Right cardiac atrium (tissue), 5 donors: ENCODE measurements at regions not wholly inside any gene's neighbourhood (a gene's known extent, or its start where the extent isn't known, plus 50 kb on each side); places are given as distances from the start of the nearest gene placed in this dataset.

Experiments
- ATAC-seq, 2 donors: fragments of 200-7000 bp; cut with Tn5 transposase; one replicate each; pipeline versions ENCODE4 v1.8.0 to v1.9.1; 2020; ENCODE audit warnings: moderate library complexity in 2 of 2, mild to moderate bottlenecking in 1 of 2
- DNase-seq, 3 donors: peaks; one replicate each; pipeline ENCODE4 v3.0.0-alpha.2; 2020
- H3K27ac ChIP-seq: one replicate; pipeline ENCODE4 v1.5.1; 2013; ENCODE audit warnings: mild to moderate bottlenecking, low read length, control low read depth, moderate library complexity
- H3K27me3 ChIP-seq: one replicate; pipeline ENCODE4 v1.6.1; 2013; ENCODE audit not compliant: control insufficient read depth, insufficient read depth
- H3K4me1 ChIP-seq: one replicate; pipeline ENCODE4 v1.6.1; 2013; ENCODE audit warnings: low read length; ENCODE audit not compliant: control insufficient read depth, insufficient read depth
- H3K4me3 ChIP-seq: one replicate; pipeline ENCODE4 v1.5.1; 2013; ENCODE audit warnings: low read length, control low read depth
- H3K9me3 ChIP-seq: one replicate; pipeline ENCODE4 v1.6.1; 2013; ENCODE audit warnings: low read length; ENCODE audit not compliant: control insufficient read depth
- WGBS: extraction: QIAGEN DNeasy Blood & Tissue Kit; methylation state at CpG from one replicate; pipeline ENCODE4 v1.1.7; 2013; 5-methylcytosine and 5-hydroxymethylcytosine counted together
- intact Hi-C, 4 donors: fragments of 100-400 bp; cut with DNase I; formaldehyde crosslinking; loops; one replicate each; pipeline versions ENCODE4 v1.11.0 to v1.14.0; 2022 to 2023
- donor health status: healthy with polysubstance abuse.
- donor health status: DM: no; HTN: yes; CAD: no.
- donor health status: DM: no; HTN: no; CAD: no.
- donor health status: DM: no; HTN: yes; CAD: no; lungs with severe emphysema.
- donor health status: DM: yes; HTN: yes; CAD: no.

DNA sequence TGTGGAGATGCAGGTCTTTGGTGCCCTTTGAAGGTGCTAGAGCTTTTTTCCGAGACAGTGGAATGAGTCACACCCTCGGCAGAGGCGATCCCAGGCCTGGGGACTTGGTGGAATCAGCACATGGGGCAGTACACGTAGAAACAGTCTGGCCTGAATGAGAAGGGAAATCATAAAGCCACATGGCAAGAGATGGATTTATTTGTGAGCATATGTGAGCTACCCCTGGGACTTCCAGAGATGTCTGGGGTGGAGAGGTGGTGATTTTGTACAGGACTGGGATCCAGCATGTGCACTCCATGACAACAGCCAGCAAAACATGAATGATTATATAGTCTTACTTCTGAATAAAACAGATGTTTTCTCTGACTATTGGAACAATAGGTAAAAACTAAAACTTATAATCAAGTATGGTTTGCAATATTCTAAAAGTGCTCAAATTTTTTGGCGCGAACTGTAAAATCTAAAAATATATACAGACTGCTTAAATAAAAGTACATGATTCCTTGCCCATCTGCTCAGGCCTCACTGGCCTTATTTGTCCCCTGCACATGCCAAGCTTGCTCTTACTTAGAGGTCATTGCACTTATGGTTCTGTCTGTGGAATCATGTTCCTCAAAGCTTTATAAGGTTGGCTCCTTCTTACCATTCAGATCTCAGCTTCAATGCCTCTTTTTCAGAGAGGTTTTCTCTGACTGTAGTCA is 54.7 kb upstream of the SMARCA2 start:
- ATAC-seq (no peak), DNase-seq (no peak)
- Histone ChIP-seq H3K4me3 (no peak overlapping the region), H3K27me3 (no peaks in the 10 kb centered on the region), H3K4me1 (no peaks in the 10 kb centered on the region), H3K9me3 (no peaks in the 10 kb centered on the region), H3K27ac (no peak overlapping the region)
- 46% methylated on average over 6 of the region's 6 CpGs for WGBS
- intact Hi-C loops: no loop called here

GRCh38 chr9:1962122-1962521 is 53.0 kb upstream of the SMARCA2 start:
- no peak overlapping the region for H3K4me3 ChIP-seq
- H3K9me3 ChIP-seq: no peaks in the 10 kb centered on the region
- no peaks in the 10 kb centered on the region for H3K4me1 ChIP-seq
- no peak for DNase-seq
- 48% methylated on average over 2 of the region's 2 CpGs for WGBS
- intact Hi-C loops: no loop called here
- no peak overlapping the region for H3K27ac ChIP-seq
- no peaks in the 10 kb centered on the region for H3K27me3 ChIP-seq
- no peak for ATAC-seq

DNA sequence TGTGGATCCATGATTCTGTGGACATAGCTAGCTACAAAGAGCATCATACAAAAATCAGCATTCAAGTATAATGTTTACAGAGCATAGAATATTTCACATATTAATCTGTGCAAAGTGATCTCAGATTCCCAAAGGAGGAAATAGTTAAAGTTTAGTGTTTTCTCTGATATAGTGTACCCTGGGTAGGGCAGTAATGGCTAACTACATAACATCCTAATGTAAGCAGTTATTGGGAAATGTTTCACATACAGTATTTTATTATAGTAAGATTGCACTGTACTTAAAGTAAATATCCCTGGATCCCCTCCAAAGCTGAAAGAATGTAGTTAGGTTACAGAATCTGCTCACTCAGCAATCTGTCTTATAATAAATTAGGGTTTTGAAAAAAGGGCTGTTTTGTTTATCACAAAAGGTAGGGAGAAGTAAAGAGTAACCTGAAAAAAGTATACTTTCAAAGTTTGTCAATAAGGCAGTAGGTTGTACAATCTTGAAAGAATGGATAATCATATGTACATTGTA is 52.5 kb upstream of the SMARCA2 start:
- H3K27me3 ChIP-seq: no peaks in the 10 kb centered on the region
- H3K27ac ChIP-seq: no peak overlapping the region
- intact Hi-C loops: no loop called here
- ATAC-seq (no peak), DNase-seq (no peak)
- no peaks in the 10 kb centered on the region for H3K4me1 ChIP-seq
- H3K4me3 ChIP-seq: no peak overlapping the region
- no peaks in the 10 kb centered on the region for H3K9me3 ChIP-seq

DNA sequence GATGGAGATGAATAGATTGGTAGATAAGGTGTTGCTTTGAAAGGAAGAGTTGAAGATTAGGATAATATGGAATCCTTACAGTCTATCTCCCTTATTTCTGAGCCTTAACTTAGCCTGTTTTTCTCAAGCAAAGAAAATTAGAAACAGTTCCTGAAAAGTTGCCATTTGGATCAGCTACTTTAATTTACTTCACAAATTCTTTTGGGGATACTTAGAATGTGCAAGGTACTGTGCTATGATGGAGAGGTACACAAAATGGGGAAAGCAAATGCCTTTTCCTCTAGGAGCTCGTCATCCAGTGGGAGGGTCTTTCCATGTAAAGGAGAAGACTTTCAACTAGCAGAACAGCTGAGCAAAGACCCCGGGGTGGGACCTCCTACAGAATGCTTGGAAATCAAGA is 51.1 kb upstream of the SMARCA2 start:
- no peak for DNase-seq
- ATAC-seq: no peak
- Histone ChIP-seq H3K9me3 (no peaks in the 10 kb centered on the region), H3K4me3 (no peak overlapping the region), H3K4me1 (no peaks in the 10 kb centered on the region), H3K27me3 (no peaks in the 10 kb centered on the region), H3K27ac (no peak overlapping the region)
- 73% methylated on average over 2 of the region's 2 CpGs for WGBS
- intact Hi-C loops: no loop called here
